NCI-H1105 treated with DMSO at 0.1 percent for 48 hours (cell line): ENCODE measurements at regions not wholly inside any gene's neighbourhood (a gene's known extent, or its start where the extent isn't known, plus 50 kb on each side); places are given as distances from the start of the nearest gene placed in this dataset.
A peak's percentile ranks its signal among the peaks of the same experiment; 100 is the strongest.

Source experiments
- DNase-seq: peaks from one replicate; lab custom pipeline; 2025; lab: John Stamatoyannopoulos, UW

- peak; percentile 52 for DNase-seq
These were observed 115.8 kb upstream of the SIX3 start for GRCh38 chr2:44825702-44826101.

- DNase-seq = no peak
These were observed 114.9 kb upstream of the SIX3 start for GRCh38 chr2:44826601-44827000.

DNA sequence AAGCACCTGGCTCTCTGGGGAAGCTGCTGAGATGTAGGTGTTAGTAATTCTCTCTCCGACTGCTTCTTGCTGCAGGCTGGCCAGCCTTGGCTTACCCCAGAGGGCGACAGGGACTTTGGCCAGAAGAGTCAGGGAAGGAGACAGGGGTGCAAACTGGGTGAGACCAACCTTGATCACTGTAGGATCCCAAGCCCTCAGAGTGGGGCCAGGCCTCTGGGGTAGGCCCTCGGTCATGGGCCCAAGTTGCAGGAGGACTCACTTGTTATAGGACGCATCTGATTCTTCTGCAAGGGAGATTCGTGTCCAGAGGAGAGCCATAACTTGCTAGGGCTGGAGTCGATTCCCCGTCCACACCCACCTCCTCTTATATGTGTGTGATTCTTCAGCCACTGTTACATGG is 111.7 kb upstream of the SIX3 start:
- DNase-seq = no peak

DNA sequence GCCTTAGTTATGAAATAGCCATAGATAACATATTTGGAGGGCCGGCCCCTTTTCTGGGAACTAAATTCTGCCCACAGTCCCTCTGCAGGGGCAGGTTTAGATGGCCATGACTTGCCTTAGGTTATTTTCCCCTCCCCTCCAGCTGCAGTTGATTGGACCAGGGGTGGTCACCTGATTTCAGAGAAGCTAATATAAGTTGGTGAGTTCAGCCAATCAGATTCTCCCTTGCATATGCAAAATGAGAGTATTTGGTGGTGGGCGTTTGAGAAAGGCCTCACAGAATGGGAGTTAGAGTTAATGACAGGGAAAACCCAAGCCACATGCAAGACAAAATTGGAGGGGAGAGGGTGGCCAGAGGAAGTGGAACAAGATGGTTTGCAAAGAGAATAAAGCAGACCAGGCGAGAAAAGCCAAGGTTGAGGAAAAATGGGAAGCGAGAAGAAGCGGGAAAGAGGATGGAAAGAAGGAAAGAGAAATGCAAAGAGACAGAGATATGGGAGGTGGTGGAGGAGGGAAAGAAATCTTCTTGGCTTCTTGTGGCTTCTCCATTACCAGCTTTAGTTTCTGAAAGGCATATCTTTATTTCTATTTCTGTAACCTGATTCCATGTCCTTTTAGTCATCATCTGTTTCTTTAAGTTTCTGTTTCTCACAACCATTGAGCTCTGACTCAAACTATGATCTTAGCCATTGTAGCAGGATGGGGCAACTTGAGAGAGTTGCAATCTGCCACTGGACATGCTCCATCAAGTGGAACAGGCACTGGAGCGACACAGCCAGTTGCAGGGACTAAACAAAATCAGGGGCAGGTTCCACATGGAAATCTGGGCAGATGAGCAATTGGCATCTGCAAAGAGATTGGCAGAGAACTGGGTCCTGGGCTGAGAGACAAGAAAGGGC is 108.1 kb upstream of the SIX3 start:
- no peak for DNase-seq

- DNase-seq = no peak
These were observed 106.8 kb upstream of the SIX3 start for GRCh38 chr2:44834656-44835055.

- no peak for DNase-seq
These were observed 105.3 kb upstream of the SIX3 start for GRCh38 chr2:44836174-44836573.

DNA sequence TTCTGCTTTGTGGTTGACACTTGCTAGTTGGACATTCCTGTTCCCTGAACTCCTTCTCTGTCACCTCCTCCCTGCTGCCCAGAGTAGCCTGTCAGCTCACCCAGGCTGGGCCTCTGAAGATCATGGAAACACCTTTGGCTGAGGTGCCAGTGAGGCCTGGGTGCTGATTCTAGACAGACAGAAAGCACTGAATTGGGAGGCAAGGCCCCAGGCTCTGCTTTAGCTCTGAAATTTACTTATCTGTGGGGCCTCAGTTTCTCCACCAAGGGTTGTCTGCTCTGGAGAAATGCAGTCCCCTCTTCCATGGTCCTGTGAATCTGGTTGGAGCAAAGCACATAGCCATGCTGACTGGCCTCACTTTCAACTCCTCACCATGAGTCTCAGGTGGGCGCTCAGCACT is 104.6 kb upstream of the SIX3 start:
- no peak for DNase-seq

DNA sequence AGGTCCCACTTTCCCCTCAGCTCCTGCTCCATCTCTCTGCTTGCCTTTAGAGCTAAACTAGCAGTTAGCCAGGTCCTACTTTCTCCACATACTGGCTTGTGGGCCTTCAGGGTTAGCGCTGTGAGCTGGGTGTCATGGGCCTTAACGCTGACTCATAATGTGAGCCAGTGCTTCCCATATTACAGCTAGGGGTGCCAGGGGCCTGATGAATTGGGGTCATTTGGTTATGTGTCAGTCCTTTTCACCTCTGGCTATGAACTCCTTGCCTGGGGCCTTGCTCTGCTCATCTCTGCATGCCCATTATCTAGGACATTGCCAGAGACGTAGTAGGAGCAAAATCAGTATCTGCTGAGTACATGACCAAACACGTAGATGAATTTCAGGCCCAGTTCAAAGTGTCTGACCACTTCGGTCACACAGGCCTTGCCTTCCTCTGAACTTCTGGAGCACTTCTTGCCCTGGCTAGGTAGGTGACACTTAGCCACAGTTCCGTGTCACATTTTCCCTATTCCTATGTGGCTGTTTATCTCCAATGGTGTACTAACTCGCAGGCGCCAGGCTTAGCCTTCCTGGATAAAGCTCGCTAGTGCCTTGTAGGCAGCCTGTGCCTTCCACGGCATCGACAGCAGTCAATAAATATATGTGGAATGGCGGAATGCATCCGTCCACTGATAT is 103.2 kb upstream of the SIX3 start:
- no peak for DNase-seq

GRCh38 chr2:44839370-44839769 is 102.1 kb upstream of the SIX3 start:
- DNase-seq = no peak

DNA sequence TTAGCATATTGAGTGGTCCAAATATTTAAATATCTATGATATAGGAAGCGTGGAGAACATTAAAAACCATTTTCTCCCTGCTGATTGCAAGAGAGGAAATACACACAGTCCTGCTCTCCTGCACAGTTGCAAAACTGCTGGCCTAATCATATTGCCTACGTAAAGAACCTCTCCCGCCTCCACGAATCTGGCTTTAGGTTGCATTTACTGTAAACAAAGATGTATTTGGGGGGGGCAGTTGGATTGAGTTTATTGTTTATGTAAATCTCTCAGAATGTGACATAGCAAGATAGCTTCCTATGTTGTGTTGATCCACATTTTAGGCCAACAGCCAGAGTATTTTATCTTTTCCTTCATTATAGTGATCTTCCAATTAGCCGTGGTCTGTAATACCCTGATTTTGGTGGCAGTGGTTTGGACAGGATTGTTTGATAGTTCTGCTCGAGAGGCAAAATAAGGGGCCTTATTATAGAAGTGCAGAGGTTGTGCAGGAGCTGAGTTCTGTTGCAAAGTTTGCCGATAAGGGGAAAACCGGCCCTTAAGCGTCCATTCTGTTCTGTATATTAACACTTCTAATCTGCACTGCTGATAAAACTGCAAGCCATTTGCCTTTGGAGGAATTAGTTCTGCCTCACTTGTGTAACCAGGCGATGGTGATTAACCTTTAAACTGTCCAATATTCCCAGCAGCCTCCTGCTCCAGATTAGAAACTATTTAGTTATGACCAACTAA is 101.6 kb upstream of the SIX3 start:
- DNase-seq = no peak

GRCh38 chr2:44840503-44840850 is 101.0 kb upstream of the SIX3 start:
- no peak for DNase-seq

GRCh38 chr2:44843086-44843485 is 98.4 kb upstream of the SIX3 start:
- DNase-seq = no peak

GRCh38 chr2:44843641-44844310 is 97.7 kb upstream of the SIX3 start:
- no peak for DNase-seq

- DNase-seq = no peak
These were observed 96.7 kb upstream of the SIX3 start for GRCh38 chr2:44844651-44845270.

- DNase-seq = no peak
These were observed 93.5 kb upstream of the SIX3 start for GRCh38 chr2:44848026-44848425.

GRCh38 chr2:44850016-44850415 is 91.5 kb upstream of the SIX3 start:
- DNase-seq = no peak

DNA sequence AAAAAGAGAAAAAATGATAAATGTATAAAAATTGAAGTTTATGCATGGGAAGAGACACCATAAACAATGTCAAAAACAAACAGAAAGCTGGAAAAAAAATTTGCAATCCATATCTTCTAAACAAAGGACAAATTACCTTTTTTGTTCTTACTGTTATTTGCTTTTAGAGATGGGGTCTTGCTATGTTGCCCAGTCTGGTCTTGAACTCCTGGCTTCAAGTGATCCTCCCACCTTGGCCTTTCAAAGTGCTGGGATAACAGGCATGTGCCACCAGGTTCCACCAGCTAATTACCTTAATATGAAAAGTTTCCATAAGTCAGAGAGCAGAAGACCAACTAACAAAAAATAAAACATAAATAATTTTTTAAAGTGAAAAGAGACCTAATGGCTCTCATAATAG is 90.0 kb upstream of the SIX3 start:
- DNase-seq = no peak

- DNase-seq = no peak
These were observed 88.9 kb upstream of the SIX3 start for GRCh38 chr2:44852594-44852993.

DNA sequence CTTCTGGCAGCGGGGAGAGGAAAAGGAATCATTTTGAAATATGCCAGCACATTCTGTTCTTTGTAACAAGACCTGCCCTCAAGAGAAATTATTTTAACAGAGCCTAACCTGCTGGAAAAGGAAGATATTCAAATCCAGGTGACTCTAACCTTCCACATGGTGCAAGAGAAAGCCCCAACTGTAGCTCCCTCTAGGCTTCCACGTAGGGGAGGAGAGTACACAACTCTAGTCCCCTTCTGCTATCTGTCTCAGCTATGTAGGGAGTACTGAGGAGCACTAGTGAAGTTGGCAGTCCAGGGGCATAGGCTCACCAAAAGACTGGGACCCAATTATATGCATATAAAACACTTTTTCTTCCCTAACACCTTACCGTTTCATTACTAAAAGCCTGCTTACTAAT is 82.2 kb upstream of the SIX3 start:
- DNase-seq = no peak

GRCh38 chr2:44866152-44866551 is 75.3 kb upstream of the SIX3 start:
- DNase-seq = no peak

DNA sequence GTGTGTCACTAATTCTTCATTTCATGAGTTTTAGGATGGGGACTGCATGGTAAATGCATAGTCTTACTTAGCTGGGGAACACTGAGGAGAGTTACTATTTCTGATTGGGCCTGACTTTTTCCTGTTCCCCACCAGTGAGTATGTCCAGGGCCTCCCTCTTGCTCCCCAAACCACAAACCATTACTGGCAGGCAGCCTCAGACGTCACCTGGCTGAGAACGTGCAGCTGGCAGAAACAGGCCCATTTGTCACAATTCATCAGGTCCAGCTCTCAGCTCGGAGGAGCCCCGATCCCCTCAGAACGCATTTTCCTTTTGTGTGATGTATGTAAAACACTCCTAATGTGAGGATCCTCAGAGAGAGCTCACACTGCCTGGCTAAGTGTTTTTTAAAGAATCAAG is 71.7 kb upstream of the SIX3 start:
- no peak for DNase-seq

GRCh38 chr2:44877417-44877816 is 64.1 kb upstream of the SIX3 start:
- DNase-seq = no peak
